HCT116 (cell line): ENCODE measurements at regions not wholly inside any gene's neighbourhood (a gene's known extent, or its start where the extent isn't known, plus 50 kb on each side); places are given as distances from the start of the nearest gene placed in this dataset.
"Not testable (repeated sequence)": the region's sequence is repeated elsewhere in the genome, so short reads cannot be mapped to it uniquely, and the experiment has no call there.

Experiments
- ATAC-seq: fragments of 200-7000 bp; cut with Tn5 transposase; 2 replicates; pipeline ENCODE4 v1.9.1; 2020; ENCODE audit warnings: mild to moderate bottlenecking, moderate library complexity
- BruUV-seq: library from RNA; stranded (reverse); fragments of 400-500 nt; replicated peaks from 2 replicates; lab custom pipeline; 2021; lab: Mats Ljungman, UMichigan
- CTCF ChIA-PET: fragments of 300-600 bp; sonication (Branson Sonifier 250); formaldehyde crosslinking; loops from one replicate; lab custom pipeline; 2021; ENCODE audit warnings: antibody characterized with exemption; lab: Charles Lee
- POLR2A ChIA-PET: fragments of 300-600, 350-600 bp; sonication (Branson Sonifier 250); formaldehyde crosslinking; loops from one replicate; lab custom pipeline; 2021; ENCODE audit warnings: antibody characterized with exemption; lab: Charles Lee
- RAD21 ChIA-PET, 2 experiments: fragments of 300-600 bp; sonication (Branson Sonifier 250); formaldehyde crosslinking; loops; one replicate each; lab custom pipeline; 2023; ENCODE audit warnings: low total read pairs in 2 of 2; ENCODE audit not compliant: uncharacterized antibody in 2 of 2, unreplicated experiment in 2 of 2, low non-redundant PET in 1 of 2; lab: Charles Lee
- DNase-seq: peaks from one replicate; pipeline ENCODE4 v3.0.0-alpha.2; 2010; ENCODE audit warnings: low read depth, low spot score
- H2AFZ ChIP-seq: fragments of 200-600 bp; shearing (Covaris generic), sonication (generic); 2 replicates; pipeline ENCODE4 v1.6.1; 2017; ENCODE audit warnings: low read depth, mixed run types, mixed read lengths, antibody characterized with exemption, low read length; ENCODE audit not compliant: poor library complexity, severe bottlenecking
- H3K27ac ChIP-seq: 2 replicates; pipeline ENCODE4 v1.5.1; 2012; ENCODE audit warnings: low read depth, low read length
- H3K27me3 ChIP-seq: fragments of 200-600 bp; sonication (generic); 2 replicates; pipeline ENCODE4 v1.6.1; 2016; ENCODE audit warnings: mixed run types, low read length, mixed read lengths; ENCODE audit not compliant: insufficient read depth
- H3K36me3 ChIP-seq, 2 experiments: fragments of 200-500 bp in 1 of 2; fragments of 200-600 bp in 1 of 2; sonication (Bioruptor generic) in 1 of 2; sonication (generic) in 1 of 2; 2 replicates each; pipeline versions ENCODE4 v1.5.1 to v1.6.1; 2014 to 2016; ENCODE audit warnings: low read length in 2 of 2, inconsistent platforms in 1 of 2, mixed read lengths in 1 of 2, mixed run types in 1 of 2; ENCODE audit not compliant: insufficient read depth in 2 of 2, control insufficient read depth in 1 of 2
- H3K4me1 ChIP-seq, 2 experiments: fragments of 200-600 bp in 1 of 2; sonication (generic) in 1 of 2; 2 replicates each; pipeline versions ENCODE4 v1.5.1 to v1.6.1; 2012 to 2017; ENCODE audit warnings: low read length in 2 of 2, inconsistent platforms in 1 of 2, mild to moderate bottlenecking in 1 of 2, mixed read lengths in 1 of 2, mixed run types in 1 of 2, moderate library complexity in 1 of 2; ENCODE audit not compliant: insufficient read depth in 2 of 2, control insufficient read depth in 1 of 2
- H3K4me2 ChIP-seq: fragments of 200-600 bp; sonication (generic); 2 replicates; pipeline ENCODE4 v1.6.1; 2017; ENCODE audit warnings: mixed run types, low read length, mixed read lengths
- H3K4me3 ChIP-seq, 2 experiments: fragments of 200-600 bp in 1 of 2; sonication (generic) in 1 of 2; replicated peaks in 1 of 2; 2 replicates each; pipeline ENCODE4 v1.5.1; 2011 to 2016; ENCODE audit warnings: low read length in 2 of 2, control low read depth in 1 of 2, low read depth in 1 of 2, mild to moderate bottlenecking in 1 of 2, mixed read lengths in 1 of 2, mixed run types in 1 of 2
- H3K79me2 ChIP-seq: fragments of 200-600 bp; sonication (generic); 2 replicates; pipeline ENCODE4 v1.6.1; 2017; ENCODE audit warnings: mild to moderate bottlenecking, mixed run types, low read length, moderate library complexity, mixed read lengths; ENCODE audit not compliant: insufficient read depth
- H3K9ac ChIP-seq: fragments of 200-600 bp; sonication (generic); 2 replicates; pipeline ENCODE4 v1.6.1; 2016; ENCODE audit warnings: low read length, mixed read lengths
- H3K9me2 ChIP-seq: fragments of 200-600 bp; sonication (generic), shearing (Covaris generic); 2 replicates; pipeline ENCODE4 v1.6.1; 2017; ENCODE audit warnings: mixed run types, mild to moderate bottlenecking, moderate library complexity; ENCODE audit not compliant: insufficient read depth
- H3K9me3 ChIP-seq, 2 experiments: fragments of 200-500 bp in 1 of 2; fragments of 200-600 bp in 1 of 2; sonication (Bioruptor generic) in 1 of 2; sonication (generic) in 1 of 2; 2 replicates each; pipeline ENCODE4 v1.6.1; 2014 to 2017; ENCODE audit warnings: low read length in 2 of 2, mixed read lengths in 2 of 2, inconsistent platforms in 1 of 2, low read depth in 1 of 2, mild to moderate bottlenecking in 1 of 2, mixed run types in 1 of 2, moderate library complexity in 1 of 2; ENCODE audit not compliant: control insufficient read depth in 1 of 2, insufficient read depth in 1 of 2
- H4K20me1 ChIP-seq: fragments of 200-600 bp; sonication (generic), shearing (Covaris generic); 2 replicates; pipeline ENCODE4 v1.6.1; 2017; ENCODE audit warnings: mixed run types, mild to moderate bottlenecking, moderate library complexity; ENCODE audit not compliant: insufficient read depth
- CEBPB ChIP-seq: IDR thresholded peaks from 2 replicates; pipeline ENCODE4 v1.6.1; 2012; ENCODE audit warnings: low read depth
- EZH2 ChIP-seq: fragments of 200-600 bp; sonication (generic); IDR thresholded peaks from 2 replicates; pipeline ENCODE4 v1.6.1; 2017; ENCODE audit warnings: antibody characterized with exemption, mixed run types
- EZH2phosphoT487 ChIP-seq: fragments of 200-600 bp; IDR thresholded peaks from 2 replicates; pipeline ENCODE4 v1.6.1; 2018; ENCODE audit warnings: antibody characterized with exemption, borderline replicate concordance
- JUND ChIP-seq: IDR thresholded peaks from 2 replicates; pipeline ENCODE4 v1.6.1; 2012
- RAD21 ChIP-seq: IDR thresholded peaks from 2 replicates; pipeline ENCODE4 v1.6.1; 2012; ENCODE audit warnings: low read depth, mild to moderate bottlenecking
- SRF ChIP-seq: IDR thresholded peaks from 2 replicates; pipeline ENCODE4 v1.6.1; 2012; ENCODE audit warnings: low read depth
- TCF7L2 ChIP-seq: IDR thresholded peaks from 2 replicates; pipeline ENCODE4 v1.7.0; 2011; ENCODE audit warnings: borderline replicate concordance, inconsistent platforms; ENCODE audit not compliant: insufficient read depth, insufficient read length; ENCODE audit errors: extremely low read depth
- YY1 ChIP-seq: IDR thresholded peaks from 2 replicates; pipeline ENCODE4 v1.6.1; 2011; ENCODE audit warnings: low read length, low read depth, moderate library complexity, mild to moderate bottlenecking; ENCODE audit not compliant: insufficient replicate concordance; ENCODE audit errors: extremely low read depth
- ZFX ChIP-seq: fragments of 450-650 bp; IDR thresholded peaks from 2 replicates; pipeline ENCODE4 v1.6.1; 2017
- intact Hi-C: fragments of 100-400 bp; cut with micrococcal nuclease; formaldehyde crosslinking; loops from 2 replicates; pipeline ENCODE4 v1.10.0; 2022
- TF ChIP-seq, protein P1 (sequence below), 3 experiments: fragments of 200-600 bp in 1 of 3; sonication (generic) in 1 of 3; IDR thresholded peaks in 2 of 3; conservative IDR thresholded peaks in 1 of 3; 2 replicates each; pipeline ENCODE4 v1.5.1; 2012 to 2017; ENCODE audit warnings: low read depth in 2 of 3, low read length in 2 of 3, antibody characterized with exemption in 1 of 3, borderline replicate concordance in 1 of 3, control low read depth in 1 of 3, mild to moderate bottlenecking in 1 of 3, mixed read lengths in 1 of 3, mixed run types in 1 of 3, moderate library complexity in 1 of 3; ENCODE audit not compliant: insufficient read depth in 1 of 3

DNA sequence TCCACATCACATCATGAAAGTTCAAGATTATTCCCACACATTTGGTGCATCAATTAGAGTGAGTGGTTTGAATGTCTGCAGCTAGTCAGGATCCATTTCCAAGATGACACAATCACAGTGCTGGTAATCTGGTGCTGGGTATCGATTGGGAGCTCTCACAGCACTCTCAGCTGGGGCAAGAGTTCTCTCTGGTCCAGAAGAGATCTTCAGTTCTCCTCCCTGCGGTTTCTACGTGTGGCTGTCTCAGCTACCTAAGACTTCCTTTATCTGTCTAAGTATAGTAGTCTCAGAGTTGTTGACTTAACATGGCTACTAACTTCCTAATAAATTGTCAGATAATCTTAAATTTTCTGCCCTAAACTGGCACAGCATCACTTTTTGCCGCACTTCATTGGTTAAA is 358.0 kb upstream of the BRINP3 start:
- no TSS peak for BruUV-seq

DNA sequence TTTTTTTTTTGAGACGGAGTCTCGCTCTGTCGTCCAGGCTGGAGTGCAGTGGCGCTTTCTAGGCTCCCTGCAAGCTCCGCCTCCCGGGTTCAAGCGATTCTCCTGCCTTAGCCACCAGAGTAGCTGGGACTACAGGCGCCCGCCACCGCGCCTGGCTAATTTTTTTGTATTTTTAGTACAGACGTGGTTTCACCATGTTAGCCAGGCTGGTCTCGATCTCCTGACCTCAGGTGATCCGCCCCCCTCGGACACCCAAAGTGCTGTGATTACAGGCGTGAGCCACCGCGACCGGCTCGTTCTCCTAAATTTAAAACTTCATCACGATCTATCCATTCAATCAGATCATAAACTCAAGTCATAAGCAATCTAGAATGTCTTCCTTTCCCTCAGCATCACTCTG is 359.5 kb upstream of the BRINP3 start:
- H3K4me3 ChIP-seq, RAD21 ChIA-PET, H3K27ac ChIP-seq, POLR2A ChIA-PET, H3K36me3 ChIP-seq, ATAC-seq, DNase-seq, H4K20me1 ChIP-seq, H3K9me3 ChIP-seq, BruUV-seq, intact Hi-C loops, H2AFZ ChIP-seq, CTCF ChIA-PET, H3K4me2 ChIP-seq, H3K4me1 ChIP-seq, H3K9me2 ChIP-seq, H3K9ac ChIP-seq, H3K79me2 ChIP-seq, H3K27me3 ChIP-seq: not testable (repeated sequence)

More for the DNA sequence above, 358.0 kb upstream of the BRINP3 start:
- H4K20me1 ChIP-seq: no peaks in the 10 kb centered on the region
- H3K27ac ChIP-seq: no peak overlapping the region
- DNase-seq (no peak), ATAC-seq (no peak)
- no peaks in the 10 kb centered on the region for H3K9me2 ChIP-seq
- H3K79me2 ChIP-seq: no peaks in the 10 kb centered on the region
- H2AFZ ChIP-seq: peak overlapping the region; percentile 51
- CTCF ChIA-PET: no interaction called here
- H3K4me2 ChIP-seq: no peak overlapping the region
- intact Hi-C loops: no loop called here
- POLR2A ChIA-PET: no interaction called here
- RAD21 ChIA-PET: no interaction called here
- TF ChIP-seq EZH2 (no peak), EZH2phosphoT487 (no peak), YY1 (no peak), JUND (no peak), CEBPB (no peak), SRF (no peak), RAD21 (no peak), ZFX (no peak), TCF7L2 (no peak)
- TF ChIP-seq, protein P1, sequence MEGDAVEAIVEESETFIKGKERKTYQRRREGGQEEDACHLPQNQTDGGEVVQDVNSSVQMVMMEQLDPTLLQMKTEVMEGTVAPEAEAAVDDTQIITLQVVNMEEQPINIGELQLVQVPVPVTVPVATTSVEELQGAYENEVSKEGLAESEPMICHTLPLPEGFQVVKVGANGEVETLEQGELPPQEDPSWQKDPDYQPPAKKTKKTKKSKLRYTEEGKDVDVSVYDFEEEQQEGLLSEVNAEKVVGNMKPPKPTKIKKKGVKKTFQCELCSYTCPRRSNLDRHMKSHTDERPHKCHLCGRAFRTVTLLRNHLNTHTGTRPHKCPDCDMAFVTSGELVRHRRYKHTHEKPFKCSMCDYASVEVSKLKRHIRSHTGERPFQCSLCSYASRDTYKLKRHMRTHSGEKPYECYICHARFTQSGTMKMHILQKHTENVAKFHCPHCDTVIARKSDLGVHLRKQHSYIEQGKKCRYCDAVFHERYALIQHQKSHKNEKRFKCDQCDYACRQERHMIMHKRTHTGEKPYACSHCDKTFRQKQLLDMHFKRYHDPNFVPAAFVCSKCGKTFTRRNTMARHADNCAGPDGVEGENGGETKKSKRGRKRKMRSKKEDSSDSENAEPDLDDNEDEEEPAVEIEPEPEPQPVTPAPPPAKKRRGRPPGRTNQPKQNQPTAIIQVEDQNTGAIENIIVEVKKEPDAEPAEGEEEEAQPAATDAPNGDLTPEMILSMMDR (IDR thresholded peaks at IDR 0.05 in 2 of 3, conservative IDR thresholded peaks at IDR 0.05 in 1 of 3; ENCODE audit: borderline replicate concordance in 1 of 3, insufficient read depth in 1 of 3, low read depth in 2 of 3, low read length in 2 of 3): no peak
- H3K27me3 ChIP-seq: no peaks in the 10 kb centered on the region
- no peaks in the 10 kb centered on the region for H3K9me3 ChIP-seq
- H3K9ac ChIP-seq: no peak overlapping the region
- H3K4me1 ChIP-seq: no peaks in the 10 kb centered on the region
- H3K4me3 ChIP-seq: no peak overlapping the region
- no peaks in the 10 kb centered on the region for H3K36me3 ChIP-seq
